Mucosa of gallbladder (tissue), 1 donor: ENCODE measurements at regions not wholly inside any gene's neighbourhood (a gene's known extent, or its start where the extent isn't known, plus 50 kb on each side); places are given as distances from the start of the nearest gene placed in this dataset.
"Not testable (repeated sequence)": the region's sequence is repeated elsewhere in the genome, so short reads cannot be mapped to it uniquely, and the experiment has no call there.

Experiments used
- DNase-seq: peaks from one replicate; pipeline ENCODE4 v3.0.0-alpha.2; 2020; ENCODE audit warnings: low spot score
- donor health status: DM: no; HTN: no; CAD: no.

- DNase-seq: no peak
Measured at GRCh38 chr2:66317268-66317890, 117.5 kb upstream of the MEIS1 start.

GRCh38 chr2:66306483-66306882, 128.4 kb upstream of the MEIS1 start:
- DNase-seq: no peak

GRCh38 chr2:66305718-66306117, 129.2 kb upstream of the MEIS1 start:
- peak; percentile 18 for DNase-seq

- no peak for DNase-seq
Measured at GRCh38 chr2:66303471-66303870, 131.5 kb upstream of the MEIS1 start.

DNA sequence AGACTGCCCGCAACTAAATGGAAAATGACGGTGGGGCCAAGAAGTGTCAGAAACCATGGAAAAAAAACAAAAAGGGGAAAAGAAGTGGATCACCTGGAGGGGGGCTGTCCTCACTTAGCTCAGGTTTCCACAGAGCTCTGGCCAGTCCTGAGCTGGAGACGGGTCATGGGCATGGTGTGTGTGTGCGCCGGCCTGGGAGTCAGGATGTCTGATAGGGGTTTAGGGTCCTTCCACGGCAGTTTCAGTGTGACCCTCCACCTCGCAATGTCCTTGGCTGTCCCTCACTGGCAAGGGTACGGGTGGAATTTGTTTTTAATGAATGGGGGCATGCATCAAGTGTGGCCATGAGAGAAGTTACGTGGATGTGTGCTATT, 133.2 kb upstream of the MEIS1 start:
- no peak for DNase-seq

DNA sequence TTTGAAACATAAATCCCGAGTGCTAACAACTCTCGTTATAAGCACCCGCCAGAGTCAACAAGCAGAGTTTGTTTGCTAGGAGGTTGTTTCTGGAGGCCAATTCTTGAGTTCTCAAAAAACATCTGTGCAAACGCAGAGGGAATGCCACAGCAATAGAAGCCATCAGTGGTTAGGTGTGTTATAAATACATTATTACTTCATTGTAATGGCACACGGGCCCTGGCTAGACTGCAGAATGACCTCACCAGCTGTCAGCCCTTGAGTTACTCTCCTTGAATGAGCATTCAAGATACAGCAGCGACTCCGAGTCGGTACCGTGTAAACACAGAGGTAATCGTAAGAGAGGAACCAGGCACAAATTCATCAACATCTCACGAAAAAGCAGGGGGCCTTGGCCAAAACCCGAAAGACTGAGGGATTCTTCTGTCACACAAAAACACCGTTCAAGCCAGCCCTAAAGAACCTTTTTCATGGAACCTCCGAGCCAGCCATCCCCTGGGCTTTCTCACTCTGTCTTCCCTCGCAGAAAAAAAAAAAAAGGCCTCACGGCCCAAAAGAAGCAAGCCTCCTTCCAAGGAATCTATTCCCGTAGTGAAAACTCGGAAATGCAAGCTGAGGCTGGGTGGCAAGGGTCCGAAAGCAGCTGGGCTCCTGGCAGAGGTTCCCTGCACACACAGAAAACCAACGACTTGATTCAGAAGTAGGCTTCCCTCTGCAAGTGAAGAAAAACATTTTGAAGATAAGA, 133.7 kb upstream of the MEIS1 start:
- DNase-seq: no peak

GRCh38 chr2:66283787-66284186, 151.1 kb upstream of the MEIS1 start:
- DNase-seq: no peak

GRCh38 chr2:66281980-66282379, 152.9 kb upstream of the MEIS1 start:
- no peak for DNase-seq

GRCh38 chr2:66279024-66279423, 155.9 kb upstream of the MEIS1 start:
- no peak for DNase-seq

DNA sequence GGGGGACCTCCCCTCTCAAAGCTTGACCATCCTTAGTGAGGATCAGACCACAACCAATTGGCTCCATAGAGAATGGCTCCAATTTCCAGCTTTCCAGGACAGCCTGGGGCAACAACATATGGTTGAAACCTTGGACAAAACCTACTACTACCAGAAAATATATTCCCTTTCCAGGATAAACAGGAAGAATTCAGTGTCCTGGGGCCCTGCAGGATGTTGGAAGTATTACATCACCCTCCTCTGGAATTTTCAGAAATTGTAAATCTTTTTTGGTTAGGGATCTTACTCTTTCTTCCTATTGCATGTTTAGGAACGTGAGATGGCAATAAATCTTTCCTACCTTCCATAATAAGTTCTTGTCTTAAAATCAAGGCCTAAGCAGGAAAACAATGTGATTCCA, 158.9 kb upstream of the MEIS1 start:
- DNase-seq: no peak

GRCh38 chr2:66273933-66274490, 160.9 kb upstream of the MEIS1 start:
- DNase-seq: no peak

DNA sequence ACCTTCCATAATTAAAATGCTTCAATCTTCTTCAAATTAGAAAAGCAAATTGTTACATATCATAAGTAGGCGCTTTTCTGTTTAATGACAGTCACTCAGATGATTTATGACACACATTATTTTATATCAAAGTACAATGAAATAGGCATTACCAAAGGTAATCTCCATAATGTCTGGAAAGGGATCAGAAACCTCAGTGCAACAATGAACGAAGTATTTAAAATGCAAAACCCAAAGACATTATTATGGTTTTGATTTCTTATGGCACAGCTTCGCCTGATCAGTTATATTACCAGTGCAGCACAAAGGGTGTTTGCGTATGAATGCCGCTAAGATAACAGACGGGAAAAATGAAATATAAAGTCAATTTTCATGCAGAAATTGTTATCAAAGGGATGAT, 162.2 kb upstream of the MEIS1 start:
- DNase-seq: no peak

- no peak for DNase-seq
Measured at GRCh38 chr2:66271777-66272176, 163.1 kb upstream of the MEIS1 start.

GRCh38 chr2:66270247-66270646, 164.7 kb upstream of the MEIS1 start:
- DNase-seq: no peak

GRCh38 chr2:66269166-66269565, 165.8 kb upstream of the MEIS1 start:
- DNase-seq: no peak

DNA sequence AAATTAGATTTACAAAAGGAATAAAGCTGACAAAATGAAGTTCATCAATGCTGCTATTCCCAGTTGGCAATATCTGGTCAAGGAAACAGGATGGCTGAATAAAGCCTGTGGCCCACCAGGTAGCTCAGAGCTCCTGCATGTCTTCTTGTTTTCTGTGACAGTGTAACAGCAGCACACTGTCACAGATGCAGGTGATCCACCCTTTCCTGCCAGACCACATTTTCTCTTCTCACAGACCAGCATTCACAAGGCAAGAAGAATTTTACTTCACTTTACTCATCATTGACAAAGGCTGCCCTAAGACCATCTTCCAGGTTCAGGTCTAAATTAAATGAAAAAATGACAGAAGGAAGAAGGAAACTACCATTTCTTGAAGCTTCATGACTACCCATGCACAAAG, 166.2 kb upstream of the MEIS1 start:
- no peak for DNase-seq

GRCh38 chr2:66264354-66264753, 170.6 kb upstream of the MEIS1 start:
- no peak for DNase-seq

GRCh38 chr2:66255867-66256266, 179.1 kb upstream of the MEIS1 start:
- DNase-seq: no peak

- no peak for DNase-seq
Measured at GRCh38 chr2:66255136-66255535, 179.8 kb upstream of the MEIS1 start.

GRCh38 chr2:66253066-66253465, 181.9 kb upstream of the MEIS1 start:
- no peak for DNase-seq

GRCh38 chr2:66252109-66252508, 182.8 kb upstream of the MEIS1 start:
- DNase-seq: no peak

DNA sequence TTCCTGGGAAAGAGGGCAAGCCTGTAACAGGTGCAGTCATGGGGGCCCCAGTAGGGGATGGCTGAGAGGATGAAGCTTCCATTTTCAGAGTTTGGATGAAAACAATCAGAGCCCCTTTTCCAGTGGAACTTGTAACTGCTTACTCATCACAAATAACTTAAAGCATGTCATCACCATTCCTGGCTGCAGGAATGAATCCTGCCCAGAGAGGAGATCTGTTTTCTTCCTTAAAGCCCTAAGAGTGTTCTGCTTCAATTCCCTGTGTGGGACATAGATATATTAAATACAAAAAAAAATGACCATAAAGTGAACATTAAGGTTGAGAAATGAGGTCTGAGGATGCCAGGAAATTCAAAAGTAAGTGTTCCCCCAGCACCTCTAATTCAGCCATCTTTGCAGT, 183.4 kb upstream of the MEIS1 start:
- no peak for DNase-seq

DNA sequence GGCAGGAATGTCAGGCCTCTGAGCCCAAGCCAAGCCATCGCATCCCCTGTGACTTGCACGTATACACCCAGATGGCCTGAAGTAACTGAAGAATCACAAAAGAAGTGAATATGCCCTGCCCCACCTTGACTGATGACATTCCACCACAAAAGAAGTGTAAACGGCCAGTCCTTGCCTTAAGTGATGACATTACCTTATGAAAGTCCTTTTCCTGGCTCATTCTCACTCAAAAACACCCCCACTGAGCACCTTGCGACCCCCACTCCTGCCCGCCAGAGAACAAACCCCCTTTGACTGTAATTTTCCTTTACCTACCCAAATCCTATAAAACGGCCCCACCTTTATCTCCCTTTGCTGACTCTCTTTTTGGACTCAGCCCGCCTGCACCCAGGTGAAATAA, 185.8 kb upstream of the MEIS1 start:
- not testable (repeated sequence) for DNase-seq

- not testable (repeated sequence) for DNase-seq
Measured at GRCh38 chr2:66243809-66244208, 191.1 kb upstream of the MEIS1 start.
